GM21619 (cell line): ENCODE measurements at regions not wholly inside any gene's neighbourhood (a gene's known extent, or its start where the extent isn't known, plus 50 kb on each side); places are given as distances from the start of the nearest gene placed in this dataset.

Experiments
- ATAC-seq: cut with Tn5 transposase; IDR thresholded peaks from one replicate; pipeline ENCODE4 v1.9.1; 2021; ENCODE audit not compliant: unreplicated experiment

DNA sequence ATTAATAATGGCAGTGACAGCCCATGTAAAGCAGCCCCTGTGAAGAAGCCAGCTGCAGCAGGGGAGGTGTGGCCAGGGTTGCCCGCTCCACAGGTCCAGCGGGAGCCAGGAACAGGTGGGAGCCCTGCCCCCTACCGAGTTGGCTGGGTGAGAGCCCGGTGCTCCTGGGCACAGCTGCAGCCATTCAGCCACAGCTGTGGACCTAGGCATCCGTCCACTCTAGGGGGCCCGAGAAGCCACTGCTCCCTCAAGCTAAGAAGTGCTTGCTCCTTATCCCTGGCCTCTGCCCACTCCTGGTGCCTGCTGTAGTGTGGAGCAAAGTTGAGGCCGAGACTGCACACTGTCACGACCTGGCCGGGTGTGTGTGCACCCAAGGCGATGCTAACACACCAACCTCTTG, 1469.0 kb downstream of the PCDH7 start:
- ATAC-seq, result no peak

GRCh38 chr4:32189788-32190187, 1469.6 kb downstream of the PCDH7 start:
- ATAC-seq, result no peak

DNA sequence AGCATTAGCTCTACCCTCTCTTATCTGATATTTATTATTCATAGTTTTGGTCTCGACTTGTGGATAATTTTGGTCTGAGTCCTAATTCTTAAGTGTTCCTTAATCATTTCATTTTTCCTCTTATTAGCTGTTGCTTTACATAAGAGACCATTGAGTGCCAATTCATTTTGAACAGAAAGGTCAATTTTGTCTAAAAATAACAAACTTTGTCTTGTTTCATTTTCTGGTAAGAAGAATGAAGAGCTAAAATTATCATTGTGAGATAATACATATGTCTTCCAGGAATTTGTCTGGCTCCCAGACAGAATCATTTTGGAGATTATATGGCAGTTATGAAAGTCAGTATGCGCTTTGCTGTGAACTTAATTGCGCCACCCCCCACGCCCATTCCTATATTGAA, 1471.8 kb downstream of the PCDH7 start:
- no peak for ATAC-seq

DNA sequence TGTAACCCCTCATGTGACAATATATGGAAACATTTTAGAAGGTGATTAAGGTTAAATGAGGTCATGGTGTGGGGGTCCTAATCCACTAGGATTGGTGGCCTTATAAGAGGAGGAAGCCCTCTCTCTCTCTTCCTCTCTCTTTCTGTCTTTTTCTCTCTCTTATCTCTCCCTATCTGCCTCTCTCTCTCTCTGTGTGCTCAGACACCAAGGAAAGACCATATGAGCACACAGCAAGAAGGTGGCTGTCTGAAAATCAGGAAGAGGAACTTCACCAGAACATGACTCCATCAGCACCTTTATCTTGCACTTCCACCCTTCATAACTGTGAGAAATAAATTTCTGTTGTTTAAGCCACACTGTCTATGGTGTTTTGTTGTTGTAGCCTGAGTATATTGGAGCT, 1472.2 kb downstream of the PCDH7 start:
- no peak for ATAC-seq

DNA sequence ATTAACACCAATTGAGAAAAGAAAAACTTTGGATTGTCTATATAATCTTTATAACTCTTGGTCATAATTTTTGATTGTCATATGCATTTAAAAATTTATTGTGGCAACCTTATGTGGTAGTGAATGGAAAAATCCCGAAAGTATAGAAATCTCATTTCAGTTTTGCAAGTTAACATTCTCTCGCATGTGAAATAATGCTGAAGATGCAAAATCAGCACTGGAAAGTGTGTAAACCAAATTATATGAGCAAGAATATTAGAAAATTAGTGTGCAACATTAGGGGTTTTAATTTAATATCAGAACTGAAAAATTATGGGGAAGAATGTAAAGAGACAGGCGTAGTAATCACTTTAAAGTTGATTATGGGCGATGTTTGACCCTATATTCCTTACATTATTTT, 1472.8 kb downstream of the PCDH7 start:
- no peak for ATAC-seq

DNA sequence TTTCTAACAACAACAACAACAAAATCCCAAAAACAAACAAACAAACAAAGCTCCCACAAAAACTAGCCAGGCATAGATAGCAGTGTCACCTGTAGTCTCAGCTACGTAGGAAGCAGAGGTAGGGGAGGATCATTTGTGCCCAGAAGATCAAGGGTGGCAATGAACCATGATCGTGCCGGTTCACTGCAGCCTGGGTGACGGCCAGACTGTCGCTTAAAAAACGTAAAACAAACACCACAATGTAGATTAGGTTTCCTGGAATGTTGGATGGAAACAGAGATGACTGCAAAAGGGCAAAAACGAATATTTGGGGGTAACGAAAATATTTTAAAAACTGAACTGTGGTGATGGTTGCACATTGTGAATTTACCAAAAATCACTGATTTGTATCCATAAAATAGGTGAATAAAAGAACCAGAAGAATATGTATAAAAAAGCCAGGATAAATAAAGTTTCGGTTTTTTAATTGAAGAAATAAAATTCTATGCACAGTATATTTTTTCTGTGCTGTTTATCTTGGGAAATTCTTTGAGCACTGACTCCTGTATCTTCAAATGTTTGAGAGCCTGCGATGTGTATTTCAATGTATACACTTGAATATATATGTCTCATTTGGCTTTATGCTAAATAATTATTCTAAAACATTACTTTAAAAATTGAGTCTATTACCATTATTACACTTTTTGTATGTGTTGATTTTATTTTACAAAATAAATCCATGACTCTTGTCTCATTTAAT, 1477.0 kb downstream of the PCDH7 start:
- no peak for ATAC-seq

GRCh38 chr4:32199639-32200038, 1479.5 kb downstream of the PCDH7 start:
- no peak for ATAC-seq

DNA sequence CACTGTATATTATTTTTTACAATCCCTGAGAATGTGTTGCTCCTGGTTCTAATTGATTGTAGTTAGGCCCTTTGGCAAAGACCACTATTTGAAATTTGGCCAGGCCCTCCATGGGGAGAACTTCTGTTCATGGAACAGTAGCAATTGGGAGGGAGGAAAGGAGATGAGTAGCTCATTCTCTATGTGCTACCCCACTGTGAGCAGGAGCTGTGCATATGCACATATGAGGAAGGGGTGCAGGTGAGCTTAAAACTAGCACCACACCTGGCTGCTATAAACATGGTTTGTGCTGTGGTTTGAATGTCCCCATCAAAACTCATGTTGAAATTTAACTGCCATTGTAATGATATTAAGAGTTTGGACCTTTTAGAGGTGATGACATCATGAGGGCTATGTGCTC, 1483.2 kb downstream of the PCDH7 start:
- ATAC-seq, result no peak

- ATAC-seq, result no peak
Measured at GRCh38 chr4:32206756-32207155, 1486.6 kb downstream of the PCDH7 start.

GRCh38 chr4:32207456-32207855, 1487.3 kb downstream of the PCDH7 start:
- no peak for ATAC-seq

GRCh38 chr4:32215277-32215676, 1495.1 kb downstream of the PCDH7 start:
- ATAC-seq, result no peak

- ATAC-seq, result no peak
Measured at GRCh38 chr4:32216502-32216901, 1496.3 kb downstream of the PCDH7 start.

- no peak for ATAC-seq
Measured at GRCh38 chr4:32219306-32220075, 1499.3 kb downstream of the PCDH7 start.

- ATAC-seq, result no peak
Measured at GRCh38 chr4:32226204-32226603, 1506.0 kb downstream of the PCDH7 start.

GRCh38 chr4:32226733-32227132, 1506.6 kb downstream of the PCDH7 start:
- no peak for ATAC-seq

DNA sequence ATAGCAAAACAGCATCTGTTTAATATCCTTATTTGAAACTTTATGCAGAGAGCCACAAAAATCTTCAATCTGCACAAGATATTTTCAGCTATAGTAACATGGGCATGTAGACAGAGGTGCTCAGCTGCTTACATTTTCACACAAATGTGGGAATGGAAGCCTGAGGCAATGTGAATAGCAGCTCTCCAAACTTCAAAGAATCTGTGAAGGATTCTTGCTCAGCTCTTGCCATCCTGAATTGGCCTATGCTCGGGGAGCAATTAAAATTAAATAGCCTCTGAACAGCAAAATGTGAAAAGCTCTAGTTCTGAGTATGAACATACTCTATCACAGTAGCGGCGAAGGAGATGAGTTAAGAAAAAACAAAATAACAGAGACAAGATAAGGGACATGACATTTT, 1523.8 kb downstream of the PCDH7 start:
- no peak for ATAC-seq

DNA sequence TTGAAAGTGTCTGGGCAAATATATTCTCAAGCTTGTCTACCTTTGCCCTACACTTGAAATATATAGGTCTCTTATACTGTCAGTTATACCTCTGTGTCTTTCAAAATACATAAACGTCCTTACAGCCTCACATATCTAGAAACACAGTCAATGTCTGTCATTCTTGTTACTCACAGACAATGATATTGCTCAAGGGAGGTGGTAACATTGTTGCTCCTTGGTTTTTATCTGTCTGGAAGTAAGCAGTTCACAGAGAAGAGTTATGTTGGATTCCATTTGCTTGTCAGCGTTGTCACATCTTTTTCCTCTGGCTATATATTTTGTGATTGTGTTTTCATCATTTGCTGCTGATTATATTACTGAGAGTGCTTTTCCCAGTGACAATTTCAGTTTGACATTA, 1528.9 kb downstream of the PCDH7 start:
- no peak for ATAC-seq

DNA sequence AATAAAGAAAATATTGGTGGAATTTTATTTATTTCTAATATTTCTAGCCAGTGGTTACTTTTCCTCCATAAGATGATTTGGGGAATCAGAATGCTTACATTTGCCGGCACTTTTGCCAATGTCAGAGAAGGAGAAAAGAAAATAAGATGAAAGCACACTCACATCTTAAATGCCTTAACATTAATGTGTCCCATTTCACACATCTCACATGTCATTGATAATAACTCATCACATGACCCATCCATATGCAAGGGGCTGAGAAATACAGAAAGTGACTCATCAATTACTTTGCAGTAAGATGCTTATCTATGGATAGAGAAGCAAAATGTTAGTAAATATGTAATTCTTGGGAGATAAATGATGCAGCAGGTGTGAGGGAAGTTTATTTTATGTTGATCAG, 1531.0 kb downstream of the PCDH7 start:
- no peak for ATAC-seq

GRCh38 chr4:32251926-32252325, 1531.8 kb downstream of the PCDH7 start:
- no peak for ATAC-seq

GRCh38 chr4:32254216-32254615, 1534.0 kb downstream of the PCDH7 start:
- no peak for ATAC-seq

GRCh38 chr4:32258986-32259385, 1538.8 kb downstream of the PCDH7 start:
- ATAC-seq, result no peak

GRCh38 chr4:32261196-32261595, 1541.0 kb downstream of the PCDH7 start:
- ATAC-seq, result no peak

- no peak for ATAC-seq
Measured at GRCh38 chr4:32268863-32269262, 1548.7 kb downstream of the PCDH7 start.
